Bone marrow (tissue), 2 donors: ENCODE measurements at regions not wholly inside any gene's neighbourhood (a gene's known extent, or its start where the extent isn't known, plus 50 kb on each side); places are given as distances from the start of the nearest gene placed in this dataset.
A peak's percentile ranks its signal among the peaks of the same experiment; 100 is the strongest.
"Not testable (repeated sequence)": the region's sequence is repeated elsewhere in the genome, so short reads cannot be mapped to it uniquely, and the experiment has no call there.

Experiments
- DNase-seq, 2 donors: peaks; one replicate each; lab custom pipeline; 2025; lab: John Stamatoyannopoulos, UW

- no peak for DNase-seq
Measured at GRCh38 chrX:40891798-40892197, 156.5 kb upstream of the MED14 start.

- no peak for DNase-seq
Measured at GRCh38 chrX:40893251-40893910, 158.0 kb upstream of the MED14 start.

- DNase-seq: no peak
Measured at GRCh38 chrX:40895246-40895645, 159.9 kb upstream of the MED14 start.

- DNase-seq: no peak
Measured at GRCh38 chrX:40897718-40898270, 162.5 kb upstream of the MED14 start.

GRCh38 chrX:40904739-40905138, 169.4 kb upstream of the MED14 start:
- not testable (repeated sequence) for DNase-seq

GRCh38 chrX:40908026-40908425, 172.7 kb upstream of the MED14 start:
- DNase-seq: no peak

GRCh38 chrX:40908857-40909475, 173.6 kb upstream of the MED14 start:
- DNase-seq: no peak

GRCh38 chrX:40912166-40912565, 173.1 kb upstream of the USP9X start:
- no peak for DNase-seq

- DNase-seq: no peak
Measured at GRCh38 chrX:40912576-40912975, 172.7 kb upstream of the USP9X start.

GRCh38 chrX:40920351-40920750, 164.9 kb upstream of the USP9X start:
- DNase-seq: no peak

- no peak for DNase-seq
Measured at GRCh38 chrX:40922307-40922706, 162.9 kb upstream of the USP9X start.

- DNase-seq: not testable (repeated sequence)
Measured at GRCh38 chrX:40926739-40927427, 158.4 kb upstream of the USP9X start.

GRCh38 chrX:40928076-40928475, 157.2 kb upstream of the USP9X start:
- no peak for DNase-seq

- no peak for DNase-seq
Measured at GRCh38 chrX:40931921-40932320, 153.3 kb upstream of the USP9X start.

- DNase-seq: peak in 1 of 2 donors; percentile 61
Measured at GRCh38 chrX:40933132-40933705, 152.0 kb upstream of the USP9X start.

GRCh38 chrX:40933706-40934425, 151.4 kb upstream of the USP9X start:
- peak in 1 of 2 donors; percentile 14 for DNase-seq

GRCh38 chrX:40936827-40937226, 148.4 kb upstream of the USP9X start:
- DNase-seq: no peak

- DNase-seq: no peak
Measured at GRCh38 chrX:40938423-40938822, 146.8 kb upstream of the USP9X start.

- no peak for DNase-seq
Measured at GRCh38 chrX:40943093-40943641, 142.1 kb upstream of the USP9X start.

- DNase-seq: peak in 1 of 2 donors; percentile 47
Measured at GRCh38 chrX:40945361-40945713, 139.9 kb upstream of the USP9X start.

GRCh38 chrX:40947276-40947675, 138.0 kb upstream of the USP9X start:
- DNase-seq: no peak

GRCh38 chrX:40949071-40949470, 136.2 kb upstream of the USP9X start:
- no peak for DNase-seq
